Amniotic stem cell (primary cell): ENCODE measurements at regions not wholly inside any gene's neighbourhood (a gene's known extent, or its start where the extent isn't known, plus 50 kb on each side); places are given as distances from the start of the nearest gene placed in this dataset.
"Not testable (repeated sequence)": the region's sequence is repeated elsewhere in the genome, so short reads cannot be mapped to it uniquely, and the experiment has no call there.

Source experiments
- DNase-seq: peaks from one replicate; lab custom pipeline; 2025; lab: John Stamatoyannopoulos, UW

DNA sequence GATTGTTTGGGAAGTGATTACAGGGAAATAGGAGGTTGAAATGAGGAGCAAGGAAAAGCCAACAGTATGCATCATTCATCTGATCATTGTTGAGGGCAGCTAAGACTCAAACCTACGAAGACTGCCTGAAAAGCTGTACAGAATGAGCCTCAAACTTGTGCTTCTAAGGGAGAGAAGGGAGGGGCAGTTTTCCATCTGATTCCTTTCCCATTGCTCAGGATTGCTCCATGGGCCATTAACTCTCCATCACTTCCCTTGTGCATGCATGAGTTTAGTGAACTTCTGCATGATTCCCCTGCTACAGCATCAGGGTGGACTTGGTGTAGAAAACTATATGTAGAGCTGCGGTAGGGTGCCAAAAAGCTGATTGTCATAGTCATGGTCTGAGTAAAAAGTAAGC lies 742.7 kb upstream of the SLC35B3 start:
- DNase-seq = no peak

- no peak for DNase-seq
Observed at GRCh38 chr6:9173229-9173628, 737.9 kb upstream of the SLC35B3 start.

GRCh38 chr6:9172096-9172495 lies 736.8 kb upstream of the SLC35B3 start:
- DNase-seq = no peak

- DNase-seq = no peak
Observed at GRCh38 chr6:9168669-9169068, 733.3 kb upstream of the SLC35B3 start.

- DNase-seq = no peak
Observed at GRCh38 chr6:9161731-9162130, 726.4 kb upstream of the SLC35B3 start.

DNA sequence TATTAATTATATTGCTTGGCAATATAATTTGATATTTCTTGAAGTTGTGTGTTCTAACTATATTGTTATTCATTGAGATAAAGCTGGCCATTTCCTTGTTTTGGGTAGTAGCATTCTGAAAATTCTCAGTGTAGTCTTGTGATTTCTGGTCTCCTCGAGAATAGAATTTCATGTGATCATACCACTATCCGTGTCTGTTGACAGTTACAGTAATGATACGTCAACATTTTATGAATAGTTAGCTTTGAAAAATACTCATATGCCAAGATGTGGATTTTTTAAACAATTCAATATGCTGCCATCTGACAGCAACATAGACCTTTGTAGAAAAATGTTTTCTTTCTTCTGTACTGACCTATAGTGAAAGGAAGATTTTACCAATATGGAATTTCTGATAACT lies 723.7 kb upstream of the SLC35B3 start:
- DNase-seq = no peak

DNA sequence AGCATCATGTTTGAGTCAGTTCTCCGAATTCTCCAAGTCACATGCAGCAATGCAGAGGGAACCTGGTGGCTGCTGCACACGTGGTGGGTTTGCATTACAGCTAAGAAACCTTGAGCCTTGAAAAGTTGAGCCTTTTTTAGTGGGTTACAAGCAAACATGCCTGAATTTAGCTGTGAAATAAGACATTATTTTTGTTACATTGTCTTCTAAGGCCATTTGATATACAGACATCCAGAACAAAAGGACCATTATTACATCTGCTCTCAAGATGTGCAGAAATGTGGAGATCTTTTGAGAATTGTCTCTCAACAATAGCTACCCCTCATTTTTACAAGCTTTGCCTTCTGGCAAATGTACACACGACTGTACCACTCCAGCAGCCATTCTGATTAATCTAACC lies 720.5 kb upstream of the SLC35B3 start:
- DNase-seq = no peak

- DNase-seq = no peak
Observed at GRCh38 chr6:9143140-9143539, 707.8 kb upstream of the SLC35B3 start.

- DNase-seq = peak; percentile 31
Observed at GRCh38 chr6:9140951-9141460, 705.7 kb upstream of the SLC35B3 start.

- DNase-seq = no peak
Observed at GRCh38 chr6:9140172-9140571, 704.8 kb upstream of the SLC35B3 start.

GRCh38 chr6:9139746-9140145 lies 704.4 kb upstream of the SLC35B3 start:
- DNase-seq = peak; percentile 61

- no peak for DNase-seq
Observed at GRCh38 chr6:9138936-9139335, 703.6 kb upstream of the SLC35B3 start.

DNA sequence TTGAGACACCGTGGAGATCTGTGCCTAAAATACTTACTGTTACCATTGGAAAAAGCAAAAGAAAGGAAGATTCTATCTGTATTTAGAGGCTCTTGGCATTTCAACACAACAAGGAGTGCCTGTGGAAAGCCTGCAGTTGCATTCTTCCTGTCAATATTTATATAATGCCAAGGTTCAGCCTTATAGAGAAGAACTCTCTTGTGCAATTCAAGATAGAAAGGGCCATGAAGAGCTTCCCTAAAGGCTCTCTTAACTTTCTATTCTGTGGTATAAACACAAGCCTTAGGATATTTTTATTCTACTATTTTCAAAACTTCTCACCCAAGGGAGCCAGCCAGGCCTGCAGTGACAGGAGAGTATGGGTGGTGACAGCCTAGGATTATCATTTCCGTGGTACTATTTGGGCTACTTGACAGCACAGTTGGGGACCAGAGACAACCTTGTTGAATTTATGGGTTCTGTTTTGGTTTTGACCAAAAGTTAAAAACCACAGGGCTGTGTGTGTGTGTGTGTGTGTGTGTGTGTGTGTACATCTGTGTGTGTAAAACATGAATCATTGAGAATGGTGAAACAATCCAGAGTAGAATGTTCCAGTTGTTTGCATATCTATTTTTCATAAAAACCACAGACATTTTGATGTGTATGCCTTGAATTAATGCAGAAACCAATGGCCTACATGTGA lies 700.9 kb upstream of the SLC35B3 start:
- DNase-seq = no peak

DNA sequence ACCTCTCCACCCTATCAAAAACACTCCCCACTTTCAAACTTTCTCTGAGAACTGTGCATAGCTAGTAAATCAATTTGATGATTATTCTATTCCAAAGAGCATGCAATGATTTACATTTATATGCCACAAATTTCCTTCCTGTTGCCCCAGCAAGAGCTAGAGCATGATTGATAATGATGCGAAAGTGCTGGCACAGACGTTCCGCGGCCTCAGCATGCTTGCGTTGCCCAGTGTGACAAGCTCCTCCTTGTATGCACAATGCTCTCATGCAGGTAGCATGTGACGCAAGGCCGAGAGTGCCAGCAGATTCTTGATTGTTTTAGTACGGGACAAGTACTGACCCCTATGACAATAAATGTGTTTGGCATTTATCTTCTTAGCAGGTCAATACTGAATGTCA lies 696.3 kb upstream of the SLC35B3 start:
- DNase-seq = no peak

- DNase-seq = no peak
Observed at GRCh38 chr6:9131201-9131600, 695.9 kb upstream of the SLC35B3 start.

DNA sequence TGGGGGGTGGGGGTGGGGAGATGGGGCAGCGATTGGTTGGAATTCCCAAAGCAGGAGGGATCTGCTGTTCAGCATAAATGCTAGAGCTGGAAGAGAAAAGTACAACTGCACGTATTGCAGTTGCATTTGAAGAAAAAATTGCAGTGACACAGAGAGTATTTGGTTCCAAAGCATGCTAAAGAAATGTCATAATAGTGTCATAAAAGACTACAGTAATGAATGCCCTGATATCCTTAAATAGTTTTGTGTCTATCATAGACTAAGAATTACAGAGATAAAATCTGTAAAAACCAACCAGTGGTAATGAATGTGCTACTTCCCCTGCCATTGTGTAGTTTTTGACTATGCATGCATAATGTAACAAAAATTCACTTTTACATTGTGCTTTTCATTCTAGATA lies 693.6 kb upstream of the SLC35B3 start:
- no peak for DNase-seq

- DNase-seq = peak; percentile 78
Observed at GRCh38 chr6:9126878-9127560, 691.7 kb upstream of the SLC35B3 start.

- not testable (repeated sequence) for DNase-seq
Observed at GRCh38 chr6:9126034-9126433, 690.7 kb upstream of the SLC35B3 start.

- no peak for DNase-seq
Observed at GRCh38 chr6:9121549-9121948, 686.2 kb upstream of the SLC35B3 start.

DNA sequence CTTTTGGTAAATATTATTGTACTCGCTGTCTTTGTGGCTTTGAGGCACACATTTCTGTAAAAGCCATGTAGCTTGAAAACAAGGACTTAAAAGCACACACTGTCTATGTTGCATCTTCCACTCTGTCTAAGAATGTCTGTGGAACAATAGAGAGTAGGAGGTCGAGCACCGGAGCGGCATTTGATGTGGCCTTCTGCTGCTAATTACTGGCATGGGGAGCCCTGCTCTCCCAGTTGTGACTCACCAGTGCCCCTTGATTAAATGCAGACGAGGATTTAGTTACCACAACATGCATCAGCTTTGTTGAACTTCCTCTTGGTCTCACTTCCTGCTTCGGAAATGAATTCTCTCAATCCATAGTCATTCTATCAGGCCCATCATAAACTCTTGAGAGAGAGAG lies 680.7 kb upstream of the SLC35B3 start:
- DNase-seq = peak; percentile 59

GRCh38 chr6:9112544-9112943 lies 677.2 kb upstream of the SLC35B3 start:
- no peak for DNase-seq

GRCh38 chr6:9103876-9104521 lies 668.7 kb upstream of the SLC35B3 start:
- DNase-seq = no peak

GRCh38 chr6:9101920-9102319 lies 666.6 kb upstream of the SLC35B3 start:
- DNase-seq = no peak
